ENCODE measurements at regions not wholly inside any gene's neighbourhood (a gene's known extent, or its start where the extent isn't known, plus 50 kb on each side); places are given as distances from the start of the nearest gene placed in this dataset.

GRCh38 chr5:67462147-67462546, 265.5 kb upstream of the CD180 start:
- TF ChIP-seq POLR2A (IDR thresholded peaks at IDR 0.05; ENCODE audit: low read depth, low read length) (no peak), POLR2AphosphoS5 (IDR thresholded peaks at IDR 0.05; ENCODE audit: low read depth, low read length) (no peak)
